DMS79 (cell line): ENCODE measurements at regions not wholly inside any gene's neighbourhood (a gene's known extent, or its start where the extent isn't known, plus 50 kb on each side); places are given as distances from the start of the nearest gene placed in this dataset.
"Not testable (repeated sequence)": the region's sequence is repeated elsewhere in the genome, so short reads cannot be mapped to it uniquely, and the experiment has no call there.

ENCODE experiments used
- DNase-seq: peaks from one replicate; lab custom pipeline; 2025; lab: John Stamatoyannopoulos, UW

DNA sequence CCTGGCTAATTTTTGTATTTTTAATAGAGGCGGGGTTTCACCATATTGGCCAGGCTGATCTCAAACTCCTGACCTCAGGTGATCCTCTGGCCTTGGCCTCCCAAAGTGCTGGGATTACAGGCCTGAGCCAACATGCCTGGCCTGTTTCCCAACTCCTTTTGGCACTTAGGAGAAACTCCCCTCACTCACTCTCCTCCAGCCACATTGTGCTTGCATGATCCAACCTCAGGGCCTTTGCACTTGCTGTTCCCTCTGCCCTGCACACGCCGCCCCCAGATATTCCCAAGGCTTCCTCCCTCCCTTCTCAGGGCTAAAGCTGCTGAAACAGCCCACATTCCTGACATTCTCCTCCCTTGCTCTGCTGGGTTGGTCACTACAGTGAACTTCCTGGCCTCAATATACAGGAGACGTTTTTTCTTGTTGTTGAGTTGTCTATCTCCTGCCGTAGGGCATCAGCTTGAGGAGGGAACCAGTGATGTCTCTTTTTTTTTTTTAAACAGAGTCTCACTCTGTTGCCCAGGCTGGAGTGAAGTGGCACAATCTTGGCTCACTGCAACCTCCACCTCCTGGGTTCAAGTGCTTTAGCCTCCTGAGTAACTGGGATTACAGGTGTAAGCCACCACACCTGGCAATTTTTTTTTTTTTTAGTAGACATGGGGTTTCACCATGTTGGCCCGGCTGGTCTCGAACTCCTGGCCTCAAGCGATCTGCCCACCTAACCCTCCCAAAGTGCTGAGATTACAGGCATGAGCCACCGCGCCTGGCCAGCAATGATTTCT, 61.4 kb upstream of the PTPN1 start:
- DNase-seq, result not testable (repeated sequence)

DNA sequence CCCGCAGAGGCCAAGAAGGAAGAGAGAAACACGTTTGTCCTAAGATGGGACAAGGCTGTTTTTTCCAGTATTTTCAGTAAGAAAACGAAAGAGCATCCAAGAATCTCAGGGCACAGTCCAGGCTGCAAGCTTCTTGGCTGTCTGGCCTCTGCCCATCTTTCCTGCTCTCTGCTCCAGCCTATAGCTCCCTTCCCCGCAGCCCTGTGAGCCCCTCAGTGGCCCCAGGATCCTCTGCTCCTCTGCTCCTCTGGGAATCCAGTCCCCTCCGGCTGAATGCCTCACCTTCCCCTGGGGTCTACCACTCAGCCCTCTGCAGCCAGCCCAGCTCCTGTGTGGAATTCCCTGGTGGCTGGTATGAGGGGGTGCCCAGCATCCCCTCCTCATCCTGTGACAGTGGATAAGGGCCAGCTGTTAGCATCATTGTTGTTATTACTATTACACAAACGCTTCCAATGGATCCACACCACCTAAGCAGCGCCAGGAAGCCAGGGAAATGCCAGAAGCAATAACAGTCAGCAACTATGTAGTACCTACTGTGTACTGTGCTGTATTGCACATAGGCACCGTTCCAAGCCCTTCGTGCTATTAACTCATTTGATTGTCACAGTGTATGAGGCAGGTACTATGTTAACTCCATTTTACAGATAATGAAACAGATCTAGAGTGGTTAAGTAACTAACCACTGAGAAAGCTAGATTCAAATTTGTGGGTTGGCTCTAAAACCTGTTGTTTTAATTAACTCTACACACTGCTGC, 60.3 kb upstream of the PTPN1 start:
- DNase-seq, result no peak

DNA sequence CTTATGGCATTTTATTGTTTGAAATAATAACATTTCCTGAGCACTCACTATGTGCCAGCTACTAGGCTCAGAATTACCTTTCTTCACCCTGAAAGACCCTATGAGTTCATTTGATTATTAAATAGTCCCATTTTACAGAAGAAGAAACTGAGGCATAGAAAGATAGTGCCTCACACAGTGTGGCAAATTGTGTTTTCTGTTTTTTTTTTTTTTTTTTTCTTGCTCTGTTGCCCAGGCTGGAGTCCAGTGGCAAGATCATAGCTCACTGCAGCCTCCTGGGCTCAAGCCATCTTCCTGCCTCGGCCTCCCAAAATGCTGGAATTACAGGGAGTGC, 59.7 kb upstream of the PTPN1 start:
- DNase-seq, result no peak

DNA sequence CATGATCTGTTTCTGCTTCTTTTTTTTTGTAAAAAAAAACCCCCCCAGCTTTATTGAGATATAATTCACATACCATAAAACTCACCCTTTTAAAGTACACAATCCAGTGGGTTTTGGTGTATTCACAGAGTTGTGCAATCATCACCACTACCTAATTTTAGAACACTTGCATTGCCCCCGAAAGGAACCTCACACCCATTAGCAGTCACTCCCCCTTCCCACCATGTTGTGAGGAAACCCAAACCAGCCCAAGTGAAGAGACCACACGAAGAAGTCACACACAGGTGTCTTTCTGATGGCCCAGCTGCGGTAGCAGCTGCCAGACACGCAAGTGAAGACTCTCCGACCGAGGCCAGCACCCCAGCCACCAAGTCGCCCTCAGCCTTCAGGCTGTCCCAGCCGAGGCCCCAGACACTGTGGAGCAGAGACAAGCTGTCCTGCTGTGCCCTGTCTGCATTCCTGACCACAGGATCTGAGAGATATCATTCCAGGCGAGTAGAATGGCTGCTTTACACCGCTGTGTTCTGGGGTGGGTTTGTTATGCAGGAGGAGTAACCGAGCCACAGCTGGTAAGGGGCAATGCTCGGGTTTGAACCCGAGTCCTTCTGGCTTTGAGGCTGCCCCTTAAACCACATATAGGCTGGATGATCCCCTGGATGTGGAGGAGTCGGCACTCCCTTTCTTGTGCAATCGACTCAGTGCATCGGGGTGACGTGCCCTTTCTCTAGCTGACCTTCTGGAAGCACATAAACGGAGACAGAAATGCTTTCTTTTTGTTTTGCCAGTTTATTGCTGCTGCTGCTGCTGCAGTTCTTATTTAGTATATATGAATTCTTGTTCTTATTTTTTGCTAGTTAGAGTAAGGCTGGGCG, 59.1 kb upstream of the PTPN1 start:
- no peak for DNase-seq

DNA sequence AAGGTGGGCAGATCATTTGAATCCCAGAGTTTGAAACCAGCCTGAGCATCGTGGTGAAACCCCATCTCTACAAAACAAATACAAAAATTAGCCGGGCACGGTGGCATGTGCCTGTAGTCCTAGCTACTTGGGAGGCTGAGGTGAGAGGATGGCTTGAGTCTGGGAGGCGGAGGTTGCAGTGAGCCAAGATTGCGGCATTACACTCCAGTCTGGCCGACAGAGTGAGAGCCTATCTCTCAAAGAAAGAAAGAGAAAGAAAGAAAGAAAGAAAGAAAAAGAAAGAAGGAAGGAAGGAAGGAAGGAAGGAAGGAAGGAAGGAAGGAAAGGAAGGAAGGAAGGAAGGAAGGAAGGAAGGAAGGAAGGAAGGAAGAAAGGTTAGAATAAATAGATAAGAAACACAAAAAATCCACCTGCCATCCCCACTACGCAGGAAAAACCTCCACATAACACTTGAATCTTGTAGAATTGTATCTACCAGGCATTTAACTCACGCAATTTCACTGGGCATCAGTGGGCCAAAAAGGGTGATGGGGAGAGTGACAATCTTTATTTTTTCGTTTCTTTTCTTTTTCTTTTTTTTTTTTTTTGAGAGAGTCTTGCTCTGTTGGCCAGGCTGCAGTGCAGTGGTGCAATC, 58.3 kb upstream of the PTPN1 start:
- DNase-seq, result not testable (repeated sequence)

DNA sequence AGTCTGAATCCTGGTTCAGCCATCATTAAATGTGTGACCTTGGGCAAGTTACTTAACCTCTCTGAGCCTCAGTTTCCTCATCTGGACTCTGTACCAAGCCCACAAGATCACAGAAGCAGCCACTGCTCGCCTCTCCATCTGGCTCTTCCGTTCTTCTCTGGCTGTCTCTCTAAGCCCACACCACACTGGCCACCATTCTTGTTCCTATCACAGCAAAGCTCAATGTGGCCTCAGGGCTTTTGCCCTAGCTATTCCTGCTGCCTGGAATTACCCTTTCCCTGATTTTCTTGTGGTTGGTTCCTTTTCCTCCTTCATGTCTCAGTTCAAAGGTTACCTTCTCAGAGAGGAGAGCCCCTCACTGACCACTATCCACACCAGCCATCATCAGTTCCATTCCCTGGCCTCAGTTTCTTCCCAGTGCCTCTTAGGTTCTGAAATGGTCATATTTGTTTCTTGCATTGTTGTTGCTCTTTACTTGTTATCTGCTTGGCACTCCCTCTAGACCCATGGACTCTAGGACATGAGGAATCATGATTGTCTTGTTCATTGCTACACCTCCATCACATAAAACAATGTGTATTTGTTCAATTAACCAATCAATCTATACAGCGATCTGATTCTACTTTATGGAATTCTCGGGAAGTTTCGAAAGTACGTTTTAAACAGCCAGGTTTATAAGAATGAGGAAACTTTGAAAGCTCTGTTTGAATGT, 56.5 kb upstream of the PTPN1 start:
- no peak for DNase-seq

DNA sequence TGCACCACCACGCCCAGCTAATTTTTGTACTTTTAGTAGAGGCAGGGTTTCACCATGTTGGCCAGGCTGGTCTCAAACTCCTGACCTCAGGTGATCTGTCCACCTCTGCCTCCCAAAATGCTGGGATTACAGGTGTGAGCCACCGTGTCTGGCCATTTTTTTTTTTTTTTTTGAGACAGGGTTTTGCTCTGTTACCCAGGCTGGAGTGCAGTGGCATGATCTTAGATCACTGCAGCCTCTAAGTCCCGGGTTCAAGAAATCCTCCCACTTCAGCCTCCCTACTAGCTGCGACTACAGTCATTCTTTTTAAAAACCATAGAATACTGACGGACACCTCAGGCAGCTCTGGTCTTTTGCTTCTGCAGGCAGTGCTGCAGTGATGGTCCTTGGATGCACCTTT, 54.9 kb upstream of the PTPN1 start:
- DNase-seq, result not testable (repeated sequence)

DNA sequence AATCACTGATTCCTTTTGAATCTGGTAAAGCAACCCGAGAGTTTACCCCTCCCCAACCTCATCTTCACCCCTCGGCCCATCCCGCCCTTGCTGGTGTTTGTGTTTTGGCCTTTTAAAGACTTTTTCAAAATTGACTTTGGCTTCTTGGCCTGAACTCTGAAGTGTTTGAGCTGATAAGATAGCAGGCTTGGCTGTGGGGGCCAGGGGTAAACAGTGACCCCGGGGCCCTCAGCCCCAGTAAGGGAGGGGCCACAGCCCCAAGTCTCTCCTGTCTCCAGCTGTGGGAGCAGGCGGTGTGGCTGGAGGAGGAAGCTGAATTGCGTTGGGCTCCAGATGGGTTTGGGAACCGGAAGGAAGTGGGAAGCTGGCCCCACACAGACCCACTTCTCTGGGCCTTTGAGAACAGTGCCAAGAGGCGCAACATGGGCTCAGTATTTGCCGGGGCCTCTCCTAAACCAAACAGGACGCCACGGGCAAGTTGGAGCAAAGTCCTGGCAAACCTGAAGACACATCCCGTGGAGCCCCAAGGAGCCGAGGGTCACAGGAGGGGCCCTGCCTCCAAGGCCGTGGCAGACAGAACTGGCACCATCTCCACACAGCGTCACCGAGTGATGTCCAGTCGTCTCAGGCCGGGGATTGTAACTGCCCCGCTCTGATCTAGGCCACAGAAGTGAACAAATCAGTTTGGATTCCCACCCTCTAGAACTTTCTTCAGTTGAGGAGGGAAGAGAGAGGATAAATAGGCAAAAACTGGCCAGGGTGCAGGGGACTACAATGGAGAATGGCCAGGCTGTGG, 54.3 kb upstream of the PTPN1 start:
- no peak for DNase-seq

DNA sequence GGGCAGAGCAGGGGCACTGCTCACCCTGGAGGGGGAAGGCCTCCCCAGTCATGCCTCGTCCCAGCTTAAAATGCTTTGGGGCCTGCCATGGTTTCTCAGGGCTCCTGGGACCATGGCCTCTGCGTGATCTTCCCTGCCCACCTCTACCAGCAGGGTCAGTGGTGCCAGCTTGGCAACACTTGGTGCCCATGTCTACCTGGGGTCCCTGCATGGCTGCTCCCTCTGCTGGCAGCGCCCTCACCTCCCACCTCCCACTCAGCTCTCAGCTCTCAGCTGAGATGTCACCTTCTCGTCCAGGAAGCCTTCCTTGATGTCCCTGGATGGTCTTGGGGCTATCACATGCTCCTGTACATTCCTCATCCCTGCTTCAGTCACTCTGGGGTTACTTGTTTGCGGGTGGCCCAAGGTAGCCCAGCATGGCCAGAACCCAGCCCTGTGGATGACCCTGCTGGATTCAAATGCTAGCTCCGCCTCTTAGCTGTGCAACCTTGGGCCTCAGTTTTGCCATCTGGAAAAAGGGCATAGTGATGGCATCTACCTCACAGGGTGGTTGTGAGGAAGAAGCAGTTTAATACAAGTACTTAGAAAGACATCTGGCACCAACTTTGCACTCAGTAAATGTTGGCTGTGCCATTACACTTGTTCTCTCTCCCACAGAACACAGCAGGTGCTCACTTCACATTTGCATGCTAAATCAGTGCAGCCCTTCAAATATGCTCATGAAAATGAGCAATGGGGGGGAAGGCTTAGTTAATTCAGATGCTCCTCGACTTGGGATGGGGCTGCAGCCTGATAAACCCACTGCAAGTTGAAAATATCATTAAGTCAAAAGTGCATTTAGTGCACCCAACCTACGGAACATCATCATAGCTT, 53.5 kb upstream of the PTPN1 start:
- no peak for DNase-seq

DNA sequence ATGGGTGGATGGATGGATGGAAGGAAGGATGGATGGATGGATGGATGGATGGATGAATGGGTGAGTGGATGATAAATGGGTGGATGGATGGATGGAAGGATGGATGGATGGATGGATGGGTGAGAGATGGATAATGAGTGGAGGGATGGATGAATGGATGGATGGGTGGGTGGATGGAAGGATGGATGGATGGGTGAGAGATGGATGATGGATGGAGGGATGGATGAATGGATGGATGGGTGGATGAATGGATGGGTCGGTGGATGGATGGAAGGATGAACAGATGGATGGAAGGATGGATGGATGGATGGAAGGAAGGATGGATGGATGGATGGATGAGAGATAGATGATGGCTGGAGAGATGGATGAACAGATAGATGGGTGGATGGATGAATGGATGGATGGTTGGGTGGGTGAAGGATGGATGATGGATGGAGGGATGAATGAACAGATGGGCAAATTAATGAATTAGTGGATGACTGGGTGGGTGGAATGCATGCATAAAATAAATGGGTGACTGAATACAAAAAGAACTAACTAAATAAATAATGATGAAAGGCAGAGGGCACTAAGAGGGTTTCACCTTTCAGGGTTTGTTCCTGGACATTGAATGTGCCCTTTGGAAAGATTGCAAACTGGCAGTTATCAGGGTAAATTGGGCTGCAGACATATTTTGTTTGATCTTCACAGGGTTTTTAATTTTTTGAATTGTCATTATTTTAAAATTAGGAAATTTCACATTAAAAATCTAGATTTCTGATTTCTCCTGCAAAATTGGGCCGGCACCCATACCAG, 50.9 kb upstream of the PTPN1 start:
- no peak for DNase-seq

DNA sequence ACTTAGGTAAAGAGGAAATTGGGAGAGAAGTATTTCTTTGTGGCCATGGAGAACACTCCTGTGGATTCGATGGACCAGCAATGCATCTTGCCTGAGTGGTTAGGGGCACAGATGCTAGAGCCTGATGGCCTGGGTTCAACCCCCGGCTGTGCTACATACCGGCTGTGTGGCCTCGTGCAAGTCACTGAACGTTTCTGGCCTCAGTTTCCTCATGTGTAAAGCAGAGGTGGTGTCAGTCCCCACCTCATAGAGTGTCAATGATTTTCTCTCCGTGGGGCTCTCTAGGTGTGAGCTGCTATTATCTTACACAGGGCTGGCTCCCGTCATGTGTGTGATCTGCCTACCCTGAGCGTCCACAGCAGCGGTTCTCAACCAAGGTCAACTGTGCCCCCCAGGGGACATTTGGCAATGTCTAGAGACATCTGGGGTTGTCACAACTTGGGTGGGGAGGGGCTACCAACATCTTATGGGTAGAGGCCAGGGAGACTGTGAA, 50.0 kb upstream of the PTPN1 start:
- DNase-seq, result no peak
